Stimulated activated CD4-positive, alpha-beta T cell treated with anti-CD3 and anti-CD28 coated beads, Interleukin-4, amount 100 ng/mL, for 24 hours (primary cell): ENCODE measurements at regions not wholly inside any gene's neighbourhood (a gene's known extent, or its start where the extent isn't known, plus 50 kb on each side); places are given as distances from the start of the nearest gene placed in this dataset.
"Not testable (repeated sequence)": the region's sequence is repeated elsewhere in the genome, so short reads cannot be mapped to it uniquely, and the experiment has no call there.

ENCODE experiments used
- DNase-seq: peaks from one replicate; pipeline ENCODE4 v3.0.0-alpha.2; 2020

GRCh38 chr4:19123681-19124080 lies 1102.1 kb upstream of the LCORL start:
- no peak for DNase-seq

- DNase-seq, result no peak
Measured at GRCh38 chr4:19119904-19120560, 1098.5 kb upstream of the LCORL start.

- no peak for DNase-seq
Measured at GRCh38 chr4:19117022-19117421, 1095.5 kb upstream of the LCORL start.

- DNase-seq, result no peak
Measured at GRCh38 chr4:19104176-19104575, 1082.6 kb upstream of the LCORL start.

GRCh38 chr4:19095491-19096046 lies 1074.0 kb upstream of the LCORL start:
- no peak for DNase-seq

- no peak for DNase-seq
Measured at GRCh38 chr4:19093951-19094350, 1072.4 kb upstream of the LCORL start.

GRCh38 chr4:19092797-19093196 lies 1071.2 kb upstream of the LCORL start:
- no peak for DNase-seq

GRCh38 chr4:19074036-19074435 lies 1052.5 kb upstream of the LCORL start:
- no peak for DNase-seq

GRCh38 chr4:19063662-19064061 lies 1042.1 kb upstream of the LCORL start:
- no peak for DNase-seq

GRCh38 chr4:19054916-19055315 lies 1033.4 kb upstream of the LCORL start:
- DNase-seq, result no peak

- DNase-seq, result no peak
Measured at GRCh38 chr4:19051831-19052230, 1030.3 kb upstream of the LCORL start.

GRCh38 chr4:19047279-19047880 lies 1025.8 kb upstream of the LCORL start:
- no peak for DNase-seq

GRCh38 chr4:19039816-19040215 lies 1018.3 kb upstream of the LCORL start:
- no peak for DNase-seq

- DNase-seq, result no peak
Measured at GRCh38 chr4:19038231-19038630, 1016.7 kb upstream of the LCORL start.

- DNase-seq, result no peak
Measured at GRCh38 chr4:19033816-19034733, 1012.5 kb upstream of the LCORL start.

- no peak for DNase-seq
Measured at GRCh38 chr4:19030536-19030935, 1009.0 kb upstream of the LCORL start.

- DNase-seq, result no peak
Measured at GRCh38 chr4:19030048-19030447, 1008.5 kb upstream of the LCORL start.

GRCh38 chr4:19026281-19026680 lies 1004.7 kb upstream of the LCORL start:
- DNase-seq, result no peak

- no peak for DNase-seq
Measured at GRCh38 chr4:19025031-19025430, 1003.5 kb upstream of the LCORL start.

- DNase-seq, result no peak
Measured at GRCh38 chr4:19024047-19024446, 1002.5 kb upstream of the LCORL start.

GRCh38 chr4:19021617-19022016 lies 1000.1 kb upstream of the LCORL start:
- DNase-seq, result no peak

GRCh38 chr4:19016550-19016949 lies 995.0 kb upstream of the LCORL start:
- not testable (repeated sequence) for DNase-seq

- no peak for DNase-seq
Measured at GRCh38 chr4:19014594-19014993, 993.0 kb upstream of the LCORL start.

GRCh38 chr4:19010761-19011160 lies 989.2 kb upstream of the LCORL start:
- DNase-seq, result no peak
